HG03280 (cell line): ENCODE measurements at regions not wholly inside any gene's neighbourhood (a gene's known extent, or its start where the extent isn't known, plus 50 kb on each side); places are given as distances from the start of the nearest gene placed in this dataset.

Source experiments
- ATAC-seq: cut with Tn5 transposase; IDR thresholded peaks from one replicate; pipeline ENCODE4 v1.9.1; 2021; ENCODE audit warnings: mild to moderate bottlenecking, moderate library complexity; ENCODE audit not compliant: unreplicated experiment

GRCh38 chr9:129507805-129508204 lies 113.1 kb downstream of the C9orf50 start:
- ATAC-seq, result no peak

GRCh38 chr9:129506892-129507291 lies 114.0 kb downstream of the C9orf50 start:
- no peak for ATAC-seq

GRCh38 chr9:129506041-129506440 lies 114.9 kb downstream of the C9orf50 start:
- ATAC-seq, result no peak

GRCh38 chr9:129505270-129505902 lies 115.5 kb downstream of the C9orf50 start:
- no peak for ATAC-seq

GRCh38 chr9:129504404-129504803 lies 116.5 kb downstream of the C9orf50 start:
- no peak for ATAC-seq

GRCh38 chr9:129501771-129502319 lies 119.1 kb downstream of the C9orf50 start:
- no peak for ATAC-seq

GRCh38 chr9:129500863-129501770 lies 119.8 kb downstream of the C9orf50 start:
- ATAC-seq, result no peak

GRCh38 chr9:129500161-129500862 lies 120.6 kb downstream of the C9orf50 start:
- ATAC-seq, result no peak

GRCh38 chr9:129498451-129499384 lies 122.2 kb downstream of the C9orf50 start:
- ATAC-seq, result no peak

GRCh38 chr9:129497813-129498450 lies 123.0 kb downstream of the C9orf50 start:
- no peak for ATAC-seq

GRCh38 chr9:129497005-129497812 lies 123.7 kb downstream of the C9orf50 start:
- ATAC-seq, result no peak

GRCh38 chr9:129496473-129497004 lies 124.4 kb downstream of the C9orf50 start:
- no peak for ATAC-seq

- ATAC-seq, result no peak
Observed at GRCh38 chr9:129495620-129496472, 125.1 kb downstream of the C9orf50 start.

- ATAC-seq, result no peak
Observed at GRCh38 chr9:129494113-129494789, 126.7 kb downstream of the C9orf50 start.

GRCh38 chr9:129493706-129494047 lies 127.2 kb downstream of the C9orf50 start:
- no peak for ATAC-seq

- ATAC-seq, result no peak
Observed at GRCh38 chr9:129493002-129493705, 127.7 kb downstream of the C9orf50 start.

- no peak for ATAC-seq
Observed at GRCh38 chr9:129491487-129491855, 129.4 kb downstream of the C9orf50 start.
